HG03520 (cell line): ENCODE measurements at regions not wholly inside any gene's neighbourhood (a gene's known extent, or its start where the extent isn't known, plus 50 kb on each side); places are given as distances from the start of the nearest gene placed in this dataset.
"Not testable (repeated sequence)": the region's sequence is repeated elsewhere in the genome, so short reads cannot be mapped to it uniquely, and the experiment has no call there.

ENCODE experiments used
- ATAC-seq: cut with Tn5 transposase; IDR thresholded peaks from one replicate; pipeline ENCODE4 v1.9.1; 2021; ENCODE audit warnings: mild to moderate bottlenecking, moderate library complexity; ENCODE audit not compliant: unreplicated experiment

GRCh38 chr16:13336907-13337881, 435.8 kb downstream of the SHISA9 start:
- ATAC-seq = not testable (repeated sequence)

GRCh38 chr16:13338044-13338443, 436.6 kb downstream of the SHISA9 start:
- no peak for ATAC-seq

GRCh38 chr16:13342675-13343074, 441.3 kb downstream of the SHISA9 start:
- no peak for ATAC-seq

- ATAC-seq = no peak
Measured at GRCh38 chr16:13344001-13344400, 442.6 kb downstream of the SHISA9 start.

- no peak for ATAC-seq
Measured at GRCh38 chr16:13348416-13348815, 447.0 kb downstream of the SHISA9 start.

- ATAC-seq = no peak
Measured at GRCh38 chr16:13350000-13350399, 448.6 kb downstream of the SHISA9 start.

- no peak for ATAC-seq
Measured at GRCh38 chr16:13351181-13351580, 449.8 kb downstream of the SHISA9 start.

GRCh38 chr16:13351601-13352217, 450.3 kb downstream of the SHISA9 start:
- no peak for ATAC-seq

GRCh38 chr16:13352796-13353195, 451.4 kb downstream of the SHISA9 start:
- ATAC-seq = not testable (repeated sequence)

GRCh38 chr16:13357842-13358241, 456.4 kb downstream of the SHISA9 start:
- ATAC-seq = not testable (repeated sequence)

- no peak for ATAC-seq
Measured at GRCh38 chr16:13359835-13360234, 458.4 kb downstream of the SHISA9 start.

GRCh38 chr16:13372421-13372820, 471.0 kb downstream of the SHISA9 start:
- no peak for ATAC-seq

GRCh38 chr16:13376174-13376573, 474.8 kb downstream of the SHISA9 start:
- ATAC-seq = no peak

GRCh38 chr16:13377143-13377542, 475.7 kb downstream of the SHISA9 start:
- ATAC-seq = no peak

- ATAC-seq = no peak
Measured at GRCh38 chr16:13378151-13378550, 476.8 kb downstream of the SHISA9 start.

GRCh38 chr16:13379266-13379665, 477.9 kb downstream of the SHISA9 start:
- no peak for ATAC-seq

GRCh38 chr16:13385156-13386040, 484.0 kb downstream of the SHISA9 start:
- not testable (repeated sequence) for ATAC-seq

GRCh38 chr16:13390093-13390985, 488.9 kb downstream of the SHISA9 start:
- peak; percentile 51 for ATAC-seq

GRCh38 chr16:13390986-13391305, 489.5 kb downstream of the SHISA9 start:
- no peak for ATAC-seq

- no peak for ATAC-seq
Measured at GRCh38 chr16:13391337-13391736, 489.9 kb downstream of the SHISA9 start.
